WI38 (cell line): ENCODE measurements at regions not wholly inside any gene's neighbourhood (a gene's known extent, or its start where the extent isn't known, plus 50 kb on each side); places are given as distances from the start of the nearest gene placed in this dataset.
"Not testable (repeated sequence)": the region's sequence is repeated elsewhere in the genome, so short reads cannot be mapped to it uniquely, and the experiment has no call there.

Experiments
- H3K4me3 ChIP-seq: 2 replicates; pipeline ENCODE4 v1.5.1; 2011; ENCODE audit warnings: low read depth, mild to moderate bottlenecking, control low read depth, low read length
- TF ChIP-seq, protein P1 (sequence below): IDR thresholded peaks from 2 replicates; pipeline ENCODE4 v1.5.1; 2012; ENCODE audit warnings: low read depth, mild to moderate bottlenecking, control low read depth, low read length

GRCh38 chr3:197398286-197398878, 100.0 kb upstream of the DLG1 start:
- TF ChIP-seq, protein P1, sequence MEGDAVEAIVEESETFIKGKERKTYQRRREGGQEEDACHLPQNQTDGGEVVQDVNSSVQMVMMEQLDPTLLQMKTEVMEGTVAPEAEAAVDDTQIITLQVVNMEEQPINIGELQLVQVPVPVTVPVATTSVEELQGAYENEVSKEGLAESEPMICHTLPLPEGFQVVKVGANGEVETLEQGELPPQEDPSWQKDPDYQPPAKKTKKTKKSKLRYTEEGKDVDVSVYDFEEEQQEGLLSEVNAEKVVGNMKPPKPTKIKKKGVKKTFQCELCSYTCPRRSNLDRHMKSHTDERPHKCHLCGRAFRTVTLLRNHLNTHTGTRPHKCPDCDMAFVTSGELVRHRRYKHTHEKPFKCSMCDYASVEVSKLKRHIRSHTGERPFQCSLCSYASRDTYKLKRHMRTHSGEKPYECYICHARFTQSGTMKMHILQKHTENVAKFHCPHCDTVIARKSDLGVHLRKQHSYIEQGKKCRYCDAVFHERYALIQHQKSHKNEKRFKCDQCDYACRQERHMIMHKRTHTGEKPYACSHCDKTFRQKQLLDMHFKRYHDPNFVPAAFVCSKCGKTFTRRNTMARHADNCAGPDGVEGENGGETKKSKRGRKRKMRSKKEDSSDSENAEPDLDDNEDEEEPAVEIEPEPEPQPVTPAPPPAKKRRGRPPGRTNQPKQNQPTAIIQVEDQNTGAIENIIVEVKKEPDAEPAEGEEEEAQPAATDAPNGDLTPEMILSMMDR: no peak
- H3K4me3 ChIP-seq: no peak overlapping the region

- no peak overlapping the region for H3K4me3 ChIP-seq
- TF ChIP-seq, protein P1: no peak
Observed at GRCh38 chr3:197397838-197398237, 99.4 kb upstream of the DLG1 start.

GRCh38 chr3:197394464-197395321, 96.3 kb upstream of the DLG1 start:
- TF ChIP-seq, protein P1: no peak
- no peak overlapping the region for H3K4me3 ChIP-seq

DNA sequence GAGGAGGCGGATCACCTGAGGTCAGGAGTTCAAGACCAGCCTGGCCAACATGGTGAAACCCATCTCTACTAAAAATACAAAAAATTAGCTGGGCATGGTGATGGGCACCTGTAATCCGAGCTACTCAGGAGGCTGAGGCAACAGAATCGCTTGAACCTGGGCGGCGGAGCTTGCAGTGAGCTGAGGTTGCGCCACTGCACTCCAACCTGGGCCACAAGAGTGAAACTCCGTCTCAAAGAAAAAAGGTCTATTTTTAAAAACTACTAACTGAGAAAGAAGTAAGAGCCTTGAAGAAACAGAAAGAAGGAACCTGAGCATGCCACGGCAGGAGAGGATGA, 95.7 kb upstream of the DLG1 start:
- not testable (repeated sequence) for H3K4me3 ChIP-seq

DNA sequence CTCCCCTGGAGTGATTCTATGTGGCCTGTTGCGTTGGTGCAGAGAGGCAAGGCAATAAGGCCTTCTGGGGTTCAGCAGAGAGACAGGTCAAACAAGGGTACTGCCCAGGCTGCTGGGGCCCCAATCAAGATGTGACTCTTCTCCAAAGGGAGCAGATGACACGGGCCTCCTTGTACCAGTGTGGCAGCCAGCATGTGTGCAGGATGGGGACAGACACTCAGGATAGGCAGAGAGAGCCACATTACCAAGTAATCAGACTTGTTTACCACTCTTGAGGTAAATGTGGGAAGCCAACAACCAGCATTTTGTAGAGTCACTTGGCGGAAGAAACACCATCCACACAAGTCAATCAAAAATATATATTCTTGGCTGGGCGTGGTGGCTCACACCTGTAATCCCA, 95.3 kb upstream of the DLG1 start:
- H3K4me3 ChIP-seq: no peak overlapping the region
- TF ChIP-seq, protein P1: no peak

DNA sequence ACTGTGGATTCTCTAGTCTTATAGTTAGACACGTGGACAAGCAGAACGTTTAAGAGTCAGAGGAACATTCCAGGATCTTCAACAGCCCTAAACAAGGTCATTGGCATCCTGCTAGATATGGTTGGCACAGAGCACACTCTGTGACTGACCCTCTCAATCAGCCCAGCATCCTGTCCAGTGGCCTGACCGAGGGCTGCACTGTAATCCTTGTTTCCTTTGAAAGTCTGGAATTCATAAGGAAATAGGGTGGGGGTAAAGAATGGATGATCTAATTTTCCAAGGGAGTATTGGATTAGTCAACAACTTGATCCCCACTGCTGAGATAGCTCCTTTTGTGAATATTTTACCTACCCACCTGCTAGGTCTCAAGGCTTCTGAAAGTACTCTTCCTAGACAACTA, 94.5 kb upstream of the DLG1 start:
- TF ChIP-seq, protein P1: no peak
- H3K4me3 ChIP-seq: no peak overlapping the region

DNA sequence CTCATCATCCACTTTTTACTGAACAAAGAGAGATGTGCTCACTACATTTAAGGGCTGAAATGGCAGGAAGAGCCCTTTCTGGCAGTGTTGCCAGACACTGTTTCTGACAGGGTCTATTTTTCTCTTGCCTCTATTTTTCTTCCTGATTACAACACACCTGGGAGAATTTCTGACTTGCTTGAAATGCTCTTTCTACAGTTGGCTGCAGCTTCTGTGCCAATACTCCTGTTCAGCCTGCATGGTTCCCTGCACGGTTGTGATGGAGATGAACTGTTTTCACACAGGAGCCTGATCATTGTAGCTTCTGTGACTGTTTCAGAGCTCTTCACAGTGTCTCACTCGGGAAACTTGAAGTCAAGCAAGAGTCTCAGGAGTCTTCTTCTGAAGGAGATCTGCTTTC, 83.0 kb upstream of the DLG1 start:
- H3K4me3 ChIP-seq: no peak overlapping the region
- TF ChIP-seq, protein P1: no peak

GRCh38 chr3:197380786-197381185, 82.4 kb upstream of the DLG1 start:
- TF ChIP-seq, protein P1: no peak
- no peak overlapping the region for H3K4me3 ChIP-seq
